Keratinocyte (primary cell): ENCODE measurements at regions not wholly inside any gene's neighbourhood (a gene's known extent, or its start where the extent isn't known, plus 50 kb on each side); places are given as distances from the start of the nearest gene placed in this dataset.

ENCODE experiments used
- DNase-seq: peaks from one replicate; pipeline ENCODE4 v3.0.0-alpha.2; 2011; ENCODE audit warnings: low read depth, missing footprints, low spot score
- FAIRE-seq: peaks from 2 replicates; lab custom pipeline; 2011; peaks lifted over from hg19 to GRCh38; lab: Jason Lieb, UNC
- H2AFZ ChIP-seq: 2 replicates; pipeline ENCODE4 v1.6.0; 2012; ENCODE audit warnings: low read length, control low read depth, inconsistent platforms; ENCODE audit not compliant: control insufficient read depth
- H3K27ac ChIP-seq: 2 replicates; pipeline ENCODE4 v1.5.1; 2011; ENCODE audit warnings: low read length; ENCODE audit not compliant: control insufficient read depth, insufficient read depth
- H3K27me3 ChIP-seq: 3 replicates; pipeline ENCODE4 v1.6.0; 2011; ENCODE audit warnings: low read length; ENCODE audit not compliant: control insufficient read depth, insufficient read depth; ENCODE audit errors: extremely low read depth
- H3K36me3 ChIP-seq, 2 experiments: 2 replicates in 1 of 2; 3 replicates in 1 of 2; pipeline ENCODE4 v1.5.1; 2011; ENCODE audit warnings: low read length in 2 of 2, mild to moderate bottlenecking in 1 of 2; ENCODE audit not compliant: control insufficient read depth in 2 of 2, insufficient read depth in 2 of 2; ENCODE audit errors: extremely low read depth in 1 of 2
- H3K4me1 ChIP-seq: 3 replicates; pipeline ENCODE4 v1.5.1; 2011; ENCODE audit warnings: low read length; ENCODE audit not compliant: control insufficient read depth, insufficient read depth; ENCODE audit errors: extremely low read depth
- H3K4me2 ChIP-seq: 3 replicates; pipeline ENCODE4 v1.6.0; 2011; ENCODE audit warnings: low read depth, low read length; ENCODE audit not compliant: control insufficient read depth, insufficient read depth; ENCODE audit errors: extremely low read depth
- H3K4me3 ChIP-seq, 3 experiments: fragments of 200-600 bp in 1 of 3; sonication (generic) in 1 of 3; 2 replicates in 2 of 3; 3 replicates in 1 of 3; pipeline ENCODE4 v1.5.1; 2011 to 2016; ENCODE audit warnings: low read length in 3 of 3, mild to moderate bottlenecking in 3 of 3, control low read depth in 2 of 3, inconsistent platforms in 1 of 3, low read depth in 1 of 3, mixed read lengths in 1 of 3, mixed run types in 1 of 3, moderate library complexity in 1 of 3; ENCODE audit not compliant: control insufficient read depth in 2 of 3, insufficient read depth in 2 of 3; ENCODE audit errors: extremely low read depth in 1 of 3
- H3K79me2 ChIP-seq: 2 replicates; pipeline ENCODE4 v1.6.0; 2012; ENCODE audit warnings: low read length; ENCODE audit not compliant: control insufficient read depth, insufficient read depth
- H3K9ac ChIP-seq: 3 replicates; pipeline ENCODE4 v1.6.0; 2011; ENCODE audit warnings: low read length; ENCODE audit not compliant: control insufficient read depth, insufficient read depth; ENCODE audit errors: extremely low read depth
- H3K9me1 ChIP-seq: 3 replicates; pipeline ENCODE4 v1.6.0; 2011; ENCODE audit warnings: low read length; ENCODE audit not compliant: control insufficient read depth, insufficient read depth; ENCODE audit errors: extremely low read depth
- H3K9me3 ChIP-seq: 2 replicates; pipeline ENCODE4 v1.5.1; 2012; ENCODE audit warnings: low read depth, low read length; ENCODE audit not compliant: control insufficient read depth
- H4K20me1 ChIP-seq: 3 replicates; pipeline ENCODE4 v1.6.0; 2011; ENCODE audit warnings: low read length; ENCODE audit not compliant: control insufficient read depth, insufficient read depth; ENCODE audit errors: extremely low read depth
- CTCF ChIP-seq, 3 experiments: IDR thresholded peaks in 1 of 3; conservative IDR thresholded peaks in 1 of 3; optimal IDR thresholded peaks in 1 of 3; 2 replicates in 2 of 3; 3 replicates in 1 of 3; pipeline versions ENCODE3 to v1.5.1; 2011; ENCODE audit warnings: low read length in 3 of 3, mild to moderate bottlenecking in 3 of 3, moderate library complexity in 2 of 3, control low read depth in 1 of 3, inconsistent platforms in 1 of 3; ENCODE audit not compliant: insufficient read depth in 2 of 3; ENCODE audit errors: extremely low read depth in 1 of 3
- EZH2 ChIP-seq: IDR thresholded peaks from one replicate; pipeline ENCODE4 v1.6.1; 2012; ENCODE audit warnings: inconsistent platforms, mild to moderate bottlenecking, low read length, moderate library complexity
- dilution Hi-C: fragments of 300-500 bp; cut with MboI; formaldehyde crosslinking; loops from one replicate; pipeline ENCODE4 v1.7.0; 2020; ENCODE audit warnings: low sequenced_read_pairs; ENCODE audit not compliant: extremely low pct_ligation_motif_present

- no peak for TF ChIP-seq CTCF (optimal IDR thresholded peaks at IDR 0.05 in 1 of 3, IDR thresholded peaks at IDR 0.05 in 1 of 3, conservative IDR thresholded peaks at IDR 0.05 in 1 of 3; ENCODE audit: extremely low read depth in 1 of 3, insufficient read depth in 2 of 3, low read length in 3 of 3)
- no peak for TF ChIP-seq EZH2
- no peaks in the 10 kb centered on the region for H4K20me1 ChIP-seq
- FAIRE-seq (peak; percentile 84), DNase-seq (peak; percentile 73)
- no peaks in the 10 kb centered on the region for H3K36me3 ChIP-seq
- no peaks in the 10 kb centered on the region for H3K27me3 ChIP-seq
- dilution Hi-C loops: no loop called here
- no peaks in the 10 kb centered on the region for H3K9me3 ChIP-seq
- no peak overlapping the region for H2AFZ ChIP-seq
- no peak overlapping the region for H3K27ac ChIP-seq
- no peak overlapping the region for H3K4me2 ChIP-seq
- H3K4me1 ChIP-seq: peaks cover 13% of the 10 kb centered on the region
- no peaks in the 10 kb centered on the region for H3K79me2 ChIP-seq
- H3K4me3 ChIP-seq: no peak overlapping the region
- H3K9ac ChIP-seq: no peak overlapping the region
- no peaks in the 10 kb centered on the region for H3K9me1 ChIP-seq
These were observed 169.8 kb downstream of the MREG start for GRCh38 chr2:215843579-215843978.

GRCh38 chr2:215841175-215841816, 172.1 kb downstream of the MREG start:
- no peak overlapping the region for H3K9ac ChIP-seq
- no peak for TF ChIP-seq CTCF (optimal IDR thresholded peaks at IDR 0.05 in 1 of 3, IDR thresholded peaks at IDR 0.05 in 1 of 3, conservative IDR thresholded peaks at IDR 0.05 in 1 of 3; ENCODE audit: extremely low read depth in 1 of 3, insufficient read depth in 2 of 3, low read length in 3 of 3)
- no peak for TF ChIP-seq EZH2
- no peaks in the 10 kb centered on the region for H3K9me3 ChIP-seq
- no peak overlapping the region for H3K4me2 ChIP-seq
- no peaks in the 10 kb centered on the region for H3K36me3 ChIP-seq
- no peaks in the 10 kb centered on the region for H3K27me3 ChIP-seq
- no peak overlapping the region for H3K27ac ChIP-seq
- no peaks in the 10 kb centered on the region for H3K79me2 ChIP-seq
- H4K20me1 ChIP-seq: no peaks in the 10 kb centered on the region
- no peak overlapping the region for H2AFZ ChIP-seq
- no peak overlapping the region for H3K4me3 ChIP-seq
- H3K4me1 ChIP-seq: peaks cover 13% of the 10 kb centered on the region
- FAIRE-seq (no peak), DNase-seq (no peak)
- H3K9me1 ChIP-seq: no peaks in the 10 kb centered on the region
- dilution Hi-C loops: no loop called here
